Body of pancreas (tissue), 4 donors: ENCODE measurements at regions not wholly inside any gene's neighbourhood (a gene's known extent, or its start where the extent isn't known, plus 50 kb on each side); places are given as distances from the start of the nearest gene placed in this dataset.

Experiments used
- ATAC-seq: fragments of 150-250 bp; one replicate; pipeline ENCODE4 v1.9.1; 2016
- DNase-seq, 4 donors: peaks; one replicate each; pipeline ENCODE4 v3.0.0-alpha.2; 2019
- H3K27ac ChIP-seq, 4 donors: fragments of 200-600 bp; sonication (generic); 1 replicate in 3 of 4; 2 replicates in 1 of 4; pipeline versions ENCODE4 v1.5.1 to v1.6.1; 2016 to 2019; ENCODE audit warnings: mild to moderate bottlenecking in 1 of 4, mixed read lengths in 1 of 4, moderate library complexity in 1 of 4
- H3K27me3 ChIP-seq, 2 donors: fragments of 200-600 bp; sonication (generic); one replicate each; pipeline ENCODE4 v1.6.0; 2016; ENCODE audit warnings: mild to moderate bottlenecking in 1 of 2
- H3K36me3 ChIP-seq, 2 donors: fragments of 200-600 bp; sonication (generic); replicated peaks in 1 of 2; 2 replicates each; pipeline ENCODE4 v1.5.1; 2016; ENCODE audit warnings: low read depth in 2 of 2; ENCODE audit not compliant: insufficient read depth in 1 of 2
- H3K4me1 ChIP-seq: fragments of 200-600 bp; sonication (generic); one replicate; pipeline ENCODE4 v1.6.0; 2016
- H3K4me3 ChIP-seq, 2 donors: fragments of 200-600 bp; sonication (generic); 1 replicate in 1 of 2; 2 replicates in 1 of 2; pipeline ENCODE4 v1.5.1; 2016 to 2019
- H3K9me3 ChIP-seq, 3 donors: fragments of 200-600 bp; sonication (generic); 1 replicate in 2 of 3; 2 replicates in 1 of 3; pipeline ENCODE4 v1.5.1; 2016
- CTCF ChIP-seq, 7 experiments: fragments of 450-650 bp in 4 of 7; fragments of 200-600 bp in 3 of 7; sonication (generic) in 3 of 7; IDR thresholded peaks; one replicate each; pipeline ENCODE4 v1.5.1; 2016 to 2019; ENCODE audit warnings: antibody characterized with exemption in 7 of 7
- POLR2A ChIP-seq, 3 donors: fragments of 450-650 bp; IDR thresholded peaks; one replicate each; pipeline ENCODE4 v1.6.1; 2016; ENCODE audit warnings: antibody characterized with exemption in 3 of 3, mild to moderate bottlenecking in 2 of 3
- WGBS, 2 donors: methylation state at CpG; one replicate each; pipeline ENCODE4 v1.1.5; 2017; 5-methylcytosine and 5-hydroxymethylcytosine counted together
- intact Hi-C: fragments of 100-400 bp; cut with DNase I; formaldehyde crosslinking; loops from one replicate; pipeline ENCODE4 v1.15.1; 2023

GRCh38 chr11:98798333-98798732 is 222.4 kb upstream of the CNTN5 start:
- peaks cover 0 to 2% (median 0%) of the 10 kb centered on the region in 3 donors for H3K9me3 ChIP-seq
- H3K36me3 ChIP-seq = no peaks in the 10 kb centered on the region
- H3K4me3 ChIP-seq = no peak overlapping the region
- H3K4me1 ChIP-seq = no peaks in the 10 kb centered on the region
- TF ChIP-seq POLR2A (IDR thresholded peaks at IDR 0.05) (no peak), CTCF (IDR thresholded peaks at IDR 0.05) (no peak)
- no peak for ATAC-seq
- H3K27ac ChIP-seq = no peak overlapping the region
- no peaks in the 10 kb centered on the region for H3K27me3 ChIP-seq
- intact Hi-C loops = no loop called here
- no peak for DNase-seq

- DNase-seq (no peak), ATAC-seq (no peak)
- no peak overlapping the region for H3K4me3 ChIP-seq
- H3K4me1 ChIP-seq = no peaks in the 10 kb centered on the region
- no peaks in the 10 kb centered on the region for H3K9me3 ChIP-seq
- no peaks in the 10 kb centered on the region for H3K36me3 ChIP-seq
- intact Hi-C loops = no loop called here
- H3K27ac ChIP-seq = no peak overlapping the region
- TF ChIP-seq CTCF (IDR thresholded peaks at IDR 0.05) = no peak
- no peak for TF ChIP-seq POLR2A (IDR thresholded peaks at IDR 0.05)
- no peaks in the 10 kb centered on the region for H3K27me3 ChIP-seq
- WGBS, 2 donors = 51 to 55% methylated on average over 4 of the region's 4 CpGs
Measured at GRCh38 chr11:98800696-98801095, 220.1 kb upstream of the CNTN5 start.

GRCh38 chr11:98828986-98829708 is 191.6 kb upstream of the CNTN5 start:
- intact Hi-C loops = no loop called here
- no peak overlapping the region for H3K27ac ChIP-seq
- H3K36me3 ChIP-seq = no peaks in the 10 kb centered on the region
- 44 to 52% methylated on average over 1 of the region's 1 CpG for WGBS, 2 donors
- no peak for TF ChIP-seq POLR2A (IDR thresholded peaks at IDR 0.05)
- TF ChIP-seq CTCF (IDR thresholded peaks at IDR 0.05) = no peak
- ATAC-seq = no peak
- no peaks in the 10 kb centered on the region for H3K9me3 ChIP-seq
- no peak overlapping the region for H3K4me3 ChIP-seq
- H3K4me1 ChIP-seq = no peaks in the 10 kb centered on the region
- no peak for DNase-seq
- no peaks in the 10 kb centered on the region for H3K27me3 ChIP-seq

- no peak for ATAC-seq
- H3K27me3 ChIP-seq = no peaks in the 10 kb centered on the region
- DNase-seq = no peak
- H3K4me3 ChIP-seq = no peak overlapping the region
- H3K27ac ChIP-seq = no peak overlapping the region
- intact Hi-C loops = no loop called here
- no peak for TF ChIP-seq POLR2A (IDR thresholded peaks at IDR 0.05)
- TF ChIP-seq CTCF (IDR thresholded peaks at IDR 0.05) = no peak
- no peaks in the 10 kb centered on the region for H3K36me3 ChIP-seq
- no peaks in the 10 kb centered on the region for H3K4me1 ChIP-seq
- H3K9me3 ChIP-seq = no peaks in the 10 kb centered on the region
- WGBS, 2 donors = 66 to 79% methylated on average over 2 of the region's 2 CpGs
Measured at GRCh38 chr11:98829971-98830370, 190.8 kb upstream of the CNTN5 start.

GRCh38 chr11:98834776-98835175 is 186.0 kb upstream of the CNTN5 start:
- H3K9me3 ChIP-seq = no peaks in the 10 kb centered on the region
- H3K4me3 ChIP-seq = no peak overlapping the region
- WGBS, 2 donors = 82 to 88% methylated on average over 4 of the region's 4 CpGs
- TF ChIP-seq CTCF (IDR thresholded peaks at IDR 0.05) (no peak), POLR2A (IDR thresholded peaks at IDR 0.05) (no peak)
- H3K4me1 ChIP-seq = no peaks in the 10 kb centered on the region
- no peak for ATAC-seq
- H3K27ac ChIP-seq = no peak overlapping the region
- no peaks in the 10 kb centered on the region for H3K27me3 ChIP-seq
- no peaks in the 10 kb centered on the region for H3K36me3 ChIP-seq
- intact Hi-C loops = no loop called here
- DNase-seq = no peak
